GM23338 (cell line): ENCODE measurements at regions not wholly inside any gene's neighbourhood (a gene's known extent, or its start where the extent isn't known, plus 50 kb on each side); places are given as distances from the start of the nearest gene placed in this dataset.

Source experiments
- ATAC-seq: fragments of 200-7000 bp; cut with Tn5 transposase; 3 replicates; pipeline ENCODE4 v1.9.1; 2020
- DNase-seq: peaks from one replicate; pipeline ENCODE4 v3.0.0-alpha.2; 2015; ENCODE audit warnings: low spot score
- H2AFZ ChIP-seq: fragments of 200-600 bp; sonication (generic); 2 replicates; pipeline ENCODE4 v1.8.0; 2016; ENCODE audit warnings: antibody characterized with exemption, mild to moderate bottlenecking, moderate library complexity
- H3F3A ChIP-seq: fragments of 200-600 bp; sonication (generic); replicated peaks from 2 replicates; pipeline ENCODE4 v1.8.0; 2017; ENCODE audit warnings: antibody characterized with exemption, mixed run types, low read depth
- H3K27ac ChIP-seq: fragments of 200-600 bp; sonication (generic); 2 replicates; pipeline ENCODE4 v1.6.1; 2016; ENCODE audit warnings: low read depth
- H3K27me3 ChIP-seq: fragments of 200-600 bp; sonication (generic); 2 replicates; pipeline ENCODE4 v1.8.0; 2016; ENCODE audit warnings: mild to moderate bottlenecking, mixed run types, moderate library complexity; ENCODE audit not compliant: insufficient read depth
- H3K36me3 ChIP-seq: fragments of 200-600 bp; sonication (generic); 2 replicates; pipeline ENCODE4 v1.8.0; 2016; ENCODE audit warnings: mild to moderate bottlenecking; ENCODE audit not compliant: insufficient read depth
- H3K4me1 ChIP-seq: fragments of 200-600 bp; sonication (generic); 2 replicates; pipeline ENCODE4 v1.8.0; 2016; ENCODE audit warnings: mild to moderate bottlenecking, moderate library complexity; ENCODE audit not compliant: insufficient read depth
- H3K4me2 ChIP-seq: fragments of 200-600 bp; sonication (generic); 2 replicates; pipeline ENCODE4 v1.7.1; 2017; ENCODE audit warnings: mixed run types
- H3K4me3 ChIP-seq: fragments of 200-600 bp; sonication (generic); 2 replicates; pipeline ENCODE4 v1.6.1; 2016; ENCODE audit warnings: mixed run types
- H3K79me2 ChIP-seq: fragments of 200-600 bp; sonication (generic); replicated peaks from 2 replicates; pipeline ENCODE4 v1.8.0; 2017; ENCODE audit warnings: mild to moderate bottlenecking; ENCODE audit not compliant: insufficient read depth
- H3K9me2 ChIP-seq: fragments of 200-600 bp; sonication (generic); 2 replicates; pipeline ENCODE4 v1.8.0; 2017; ENCODE audit not compliant: insufficient read depth
- H4K20me1 ChIP-seq: fragments of 200-600 bp; sonication (generic); replicated peaks from 2 replicates; pipeline ENCODE4 v1.8.0; 2017; ENCODE audit warnings: mild to moderate bottlenecking; ENCODE audit not compliant: insufficient read depth
- H3K27ac Mint-ChIP-seq: 2 replicates; pipeline ENCODE4 v1.8.0; 2020; ENCODE audit warnings: inconsistent platforms, mild to moderate bottlenecking, moderate library complexity, mixed read lengths
- H3K27me3 Mint-ChIP-seq: 3 replicates; pipeline ENCODE4 v1.8.0; 2022; ENCODE audit warnings: low read depth, mild to moderate bottlenecking, moderate library complexity, mixed read lengths, inconsistent platforms; ENCODE audit not compliant: insufficient read depth, poor library complexity
- H3K36me3 Mint-ChIP-seq: 3 replicates; pipeline ENCODE4 v1.8.0; 2021; ENCODE audit warnings: low read depth, mild to moderate bottlenecking, inconsistent platforms, moderate library complexity, mixed read lengths
- H3K4me1 Mint-ChIP-seq: 3 replicates; pipeline ENCODE4 v1.8.0; 2020; ENCODE audit warnings: mild to moderate bottlenecking, inconsistent platforms, mixed read lengths
- H3K4me3 Mint-ChIP-seq: 3 replicates; pipeline ENCODE4 v1.8.0; 2021; ENCODE audit warnings: moderate library complexity, mild to moderate bottlenecking, inconsistent platforms, mixed read lengths
- H3K9me3 Mint-ChIP-seq: 3 replicates; pipeline ENCODE4 v1.8.0; 2020; ENCODE audit warnings: moderate library complexity, mild to moderate bottlenecking, inconsistent platforms, mixed read lengths
- EZH2 ChIP-seq: fragments of 200-600 bp; sonication (generic); IDR thresholded peaks from one replicate; pipeline ENCODE4 v1.8.0; 2017; ENCODE audit warnings: antibody characterized with exemption, mild to moderate bottlenecking, low read depth; ENCODE audit not compliant: unreplicated experiment
- EZH2phosphoT487 ChIP-seq: fragments of 200-600 bp; sonication (generic); IDR thresholded peaks from one replicate; pipeline ENCODE4 v1.8.1; 2018; ENCODE audit warnings: antibody characterized with exemption; ENCODE audit not compliant: unreplicated experiment
- NANOG ChIP-seq: IDR thresholded peaks from 2 replicates; pipeline ENCODE4 v1.6.1; 2016; ENCODE audit warnings: antibody characterized with exemption, borderline replicate concordance
- POLR2AphosphoS5 ChIP-seq: IDR thresholded peaks from 2 replicates; pipeline ENCODE4 v1.6.1; 2016; ENCODE audit warnings: antibody characterized with exemption, low read depth
- STAT1 ChIP-seq: IDR thresholded peaks from one replicate; pipeline ENCODE4 v1.6.1; 2016; ENCODE audit warnings: antibody characterized with exemption; ENCODE audit not compliant: unreplicated experiment
- ZNF331 ChIP-seq: fragments of 250-450 bp; sonication (Bioruptor Pico); IDR thresholded peaks from 2 replicates; pipeline ENCODE4 v1.5.0; 2020; ENCODE audit warnings: low read depth, mild to moderate bottlenecking, moderate library complexity
- TF ChIP-seq, protein P1 (sequence below): fragments of 250-450 bp; sonication (Bioruptor Pico); IDR thresholded peaks from 2 replicates; pipeline ENCODE4 v1.5.0; 2020; ENCODE audit warnings: mild to moderate bottlenecking, moderate library complexity
- TF ChIP-seq, protein P2 (sequence below): IDR thresholded peaks from 2 replicates; pipeline ENCODE4 v1.6.1; 2016; ENCODE audit warnings: antibody characterized with exemption
- TF ChIP-seq, protein P3 (sequence below), 2 experiments: fragments of 200-600 bp in 1 of 2; sonication (generic) in 1 of 2; conservative IDR thresholded peaks; 2 replicates each; pipeline versions ENCODE4 v1.5.1 to v1.6.1; 2016 to 2017; ENCODE audit warnings: antibody characterized with exemption in 2 of 2, low read depth in 2 of 2, mild to moderate bottlenecking in 2 of 2, moderate library complexity in 1 of 2
- TF ChIP-seq, protein P4 (sequence below): IDR thresholded peaks from one replicate; pipeline ENCODE4 v1.6.1; 2018; ENCODE audit warnings: antibody characterized with exemption; ENCODE audit not compliant: unreplicated experiment

DNA sequence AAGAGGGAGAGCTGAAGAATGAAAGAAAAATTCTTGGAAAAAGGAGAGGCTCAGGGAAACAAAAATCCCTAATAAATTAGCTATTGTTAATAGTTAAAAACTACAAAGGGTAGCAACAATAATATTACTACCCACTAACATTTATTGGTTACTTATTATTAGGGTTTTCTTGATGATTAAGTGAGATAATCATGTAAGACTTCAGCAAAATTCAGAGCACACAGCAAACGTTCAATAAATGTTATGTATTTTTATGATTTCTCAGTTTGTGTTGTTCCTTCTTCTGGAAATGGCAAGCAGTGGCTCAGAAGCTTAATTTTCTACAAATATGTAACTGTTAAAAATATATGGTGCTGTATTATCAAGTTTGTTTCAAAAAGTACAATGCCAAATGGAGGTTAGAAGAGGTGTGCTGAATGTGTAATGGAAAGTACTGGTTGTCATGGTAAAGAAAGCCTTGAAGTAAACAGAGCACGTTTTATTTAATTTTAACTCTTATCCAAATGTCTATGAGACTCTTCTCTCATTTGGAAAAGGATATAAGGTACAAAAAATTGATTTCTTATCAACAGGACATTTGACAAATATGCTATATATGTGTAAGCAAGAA, 226.0 kb upstream of the ATP10B start (continued):
- TF ChIP-seq, protein P1, sequence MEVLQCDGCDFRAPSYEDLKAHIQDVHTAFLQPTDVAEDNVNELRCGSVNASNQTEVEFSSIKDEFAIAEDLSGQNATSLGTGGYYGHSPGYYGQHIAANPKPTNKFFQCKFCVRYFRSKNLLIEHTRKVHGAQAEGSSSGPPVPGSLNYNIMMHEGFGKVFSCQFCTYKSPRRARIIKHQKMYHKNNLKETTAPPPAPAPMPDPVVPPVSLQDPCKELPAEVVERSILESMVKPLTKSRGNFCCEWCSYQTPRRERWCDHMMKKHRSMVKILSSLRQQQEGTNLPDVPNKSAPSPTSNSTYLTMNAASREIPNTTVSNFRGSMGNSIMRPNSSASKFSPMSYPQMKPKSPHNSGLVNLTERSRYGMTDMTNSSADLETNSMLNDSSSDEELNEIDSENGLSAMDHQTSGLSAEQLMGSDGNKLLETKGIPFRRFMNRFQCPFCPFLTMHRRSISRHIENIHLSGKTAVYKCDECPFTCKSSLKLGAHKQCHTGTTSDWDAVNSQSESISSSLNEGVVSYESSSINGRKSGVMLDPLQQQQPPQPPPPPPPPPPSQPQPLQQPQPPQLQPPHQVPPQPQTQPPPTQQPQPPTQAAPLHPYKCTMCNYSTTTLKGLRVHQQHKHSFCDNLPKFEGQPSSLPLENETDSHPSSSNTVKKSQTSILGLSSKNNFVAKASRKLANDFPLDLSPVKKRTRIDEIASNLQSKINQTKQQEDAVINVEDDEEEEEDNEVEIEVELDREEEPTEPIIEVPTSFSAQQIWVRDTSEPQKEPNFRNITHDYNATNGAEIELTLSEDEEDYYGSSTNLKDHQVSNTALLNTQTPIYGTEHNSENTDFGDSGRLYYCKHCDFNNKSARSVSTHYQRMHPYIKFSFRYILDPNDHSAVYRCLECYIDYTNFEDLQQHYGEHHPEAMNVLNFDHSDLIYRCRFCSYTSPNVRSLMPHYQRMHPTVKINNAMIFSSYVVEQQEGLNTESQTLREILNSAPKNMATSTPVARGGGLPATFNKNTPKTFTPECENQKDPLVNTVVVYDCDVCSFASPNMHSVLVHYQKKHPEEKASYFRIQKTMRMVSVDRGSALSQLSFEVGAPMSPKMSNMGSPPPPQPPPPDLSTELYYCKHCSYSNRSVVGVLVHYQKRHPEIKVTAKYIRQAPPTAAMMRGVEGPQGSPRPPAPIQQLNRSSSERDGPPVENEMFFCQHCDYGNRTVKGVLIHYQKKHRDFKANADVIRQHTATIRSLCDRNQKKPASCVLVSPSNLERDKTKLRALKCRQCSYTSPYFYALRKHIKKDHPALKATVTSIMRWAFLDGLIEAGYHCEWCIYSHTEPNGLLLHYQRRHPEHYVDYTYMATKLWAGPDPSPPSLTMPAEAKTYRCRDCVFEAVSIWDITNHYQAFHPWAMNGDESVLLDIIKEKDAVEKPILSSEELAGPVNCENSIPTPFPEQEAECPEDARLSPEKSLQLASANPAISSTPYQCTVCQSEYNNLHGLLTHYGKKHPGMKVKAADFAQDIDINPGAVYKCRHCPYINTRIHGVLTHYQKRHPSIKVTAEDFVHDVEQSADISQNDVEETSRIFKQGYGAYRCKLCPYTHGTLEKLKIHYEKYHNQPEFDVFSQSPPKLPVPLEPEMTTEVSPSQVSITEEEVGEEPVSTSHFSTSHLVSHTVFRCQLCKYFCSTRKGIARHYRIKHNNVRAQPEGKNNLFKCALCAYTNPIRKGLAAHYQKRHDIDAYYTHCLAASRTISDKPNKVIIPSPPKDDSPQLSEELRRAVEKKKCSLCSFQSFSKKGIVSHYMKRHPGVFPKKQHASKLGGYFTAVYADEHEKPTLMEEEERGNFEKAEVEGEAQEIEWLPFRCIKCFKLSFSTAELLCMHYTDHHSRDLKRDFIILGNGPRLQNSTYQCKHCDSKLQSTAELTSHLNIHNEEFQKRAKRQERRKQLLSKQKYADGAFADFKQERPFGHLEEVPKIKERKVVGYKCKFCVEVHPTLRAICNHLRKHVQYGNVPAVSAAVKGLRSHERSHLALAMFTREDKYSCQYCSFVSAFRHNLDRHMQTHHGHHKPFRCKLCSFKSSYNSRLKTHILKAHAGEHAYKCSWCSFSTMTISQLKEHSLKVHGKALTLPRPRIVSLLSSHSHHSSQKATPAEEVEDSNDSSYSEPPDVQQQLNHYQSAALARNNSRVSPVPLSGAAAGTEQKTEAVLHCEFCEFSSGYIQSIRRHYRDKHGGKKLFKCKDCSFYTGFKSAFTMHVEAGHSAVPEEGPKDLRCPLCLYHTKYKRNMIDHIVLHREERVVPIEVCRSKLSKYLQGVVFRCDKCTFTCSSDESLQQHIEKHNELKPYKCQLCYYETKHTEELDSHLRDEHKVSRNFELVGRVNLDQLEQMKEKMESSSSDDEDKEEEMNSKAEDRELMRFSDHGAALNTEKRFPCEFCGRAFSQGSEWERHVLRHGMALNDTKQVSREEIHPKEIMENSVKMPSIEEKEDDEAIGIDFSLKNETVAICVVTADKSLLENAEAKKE (CRISPR knock-in tag) = no peak
- TF ChIP-seq ZNF331 (CRISPR knock-in tag) (no peak), NANOG (no peak)

DNA sequence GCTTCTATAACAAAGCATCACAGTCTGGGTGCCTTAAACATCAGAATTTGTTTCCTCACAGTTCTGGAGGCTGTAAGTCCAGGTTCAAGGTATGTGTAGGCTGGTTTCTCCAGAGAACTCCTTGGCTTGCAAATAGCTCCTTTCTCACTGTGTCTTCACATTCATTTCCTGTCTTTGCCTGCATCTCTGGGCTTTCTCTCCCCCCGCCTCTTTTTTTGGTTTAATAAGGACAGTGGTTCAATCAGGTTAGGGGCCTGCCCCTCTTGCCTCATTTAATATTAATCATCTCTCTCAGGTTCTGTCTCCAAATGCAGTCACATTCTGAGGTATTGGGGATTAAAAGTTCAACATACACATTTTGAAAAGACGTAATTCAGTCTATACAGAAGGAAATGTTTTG, 225.5 kb upstream of the ATP10B start:
- peaks cover 4% of the 10 kb centered on the region; the same call in 1 of the 3 replicates for H3K9me3 Mint-ChIP-seq
- no peak overlapping the region for H3K4me3 Mint-ChIP-seq
- Histone ChIP-seq H3K4me2 (no peak overlapping the region), H2AFZ (no peak overlapping the region), H3K9me2 (no peaks in the 10 kb centered on the region), H3K27ac (no peak overlapping the region), H3F3A (no peaks in the 10 kb centered on the region), H3K36me3 (no peaks in the 10 kb centered on the region), H4K20me1 (no peaks in the 10 kb centered on the region), H3K27me3 (no peaks in the 10 kb centered on the region), H3K79me2 (no peaks in the 10 kb centered on the region), H3K4me1 (no peaks in the 10 kb centered on the region), H3K4me3 (no peak overlapping the region)
- no peak overlapping the region for H3K27ac Mint-ChIP-seq
- ATAC-seq = no peak
- no peaks in the 10 kb centered on the region for H3K27me3 Mint-ChIP-seq
- H3K4me1 Mint-ChIP-seq = no peaks in the 10 kb centered on the region
- DNase-seq = no peak
- no peaks in the 10 kb centered on the region for H3K36me3 Mint-ChIP-seq
- no peak for TF ChIP-seq STAT1
- TF ChIP-seq, protein P2, sequence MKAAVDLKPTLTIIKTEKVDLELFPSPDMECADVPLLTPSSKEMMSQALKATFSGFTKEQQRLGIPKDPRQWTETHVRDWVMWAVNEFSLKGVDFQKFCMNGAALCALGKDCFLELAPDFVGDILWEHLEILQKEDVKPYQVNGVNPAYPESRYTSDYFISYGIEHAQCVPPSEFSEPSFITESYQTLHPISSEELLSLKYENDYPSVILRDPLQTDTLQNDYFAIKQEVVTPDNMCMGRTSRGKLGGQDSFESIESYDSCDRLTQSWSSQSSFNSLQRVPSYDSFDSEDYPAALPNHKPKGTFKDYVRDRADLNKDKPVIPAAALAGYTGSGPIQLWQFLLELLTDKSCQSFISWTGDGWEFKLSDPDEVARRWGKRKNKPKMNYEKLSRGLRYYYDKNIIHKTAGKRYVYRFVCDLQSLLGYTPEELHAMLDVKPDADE = no peak
- TF ChIP-seq POLR2AphosphoS5 = no peak
- TF ChIP-seq NANOG = no peak
- TF ChIP-seq EZH2phosphoT487 = no peak
- no peak for TF ChIP-seq ZNF331 (CRISPR knock-in tag)
- TF ChIP-seq, protein P3, sequence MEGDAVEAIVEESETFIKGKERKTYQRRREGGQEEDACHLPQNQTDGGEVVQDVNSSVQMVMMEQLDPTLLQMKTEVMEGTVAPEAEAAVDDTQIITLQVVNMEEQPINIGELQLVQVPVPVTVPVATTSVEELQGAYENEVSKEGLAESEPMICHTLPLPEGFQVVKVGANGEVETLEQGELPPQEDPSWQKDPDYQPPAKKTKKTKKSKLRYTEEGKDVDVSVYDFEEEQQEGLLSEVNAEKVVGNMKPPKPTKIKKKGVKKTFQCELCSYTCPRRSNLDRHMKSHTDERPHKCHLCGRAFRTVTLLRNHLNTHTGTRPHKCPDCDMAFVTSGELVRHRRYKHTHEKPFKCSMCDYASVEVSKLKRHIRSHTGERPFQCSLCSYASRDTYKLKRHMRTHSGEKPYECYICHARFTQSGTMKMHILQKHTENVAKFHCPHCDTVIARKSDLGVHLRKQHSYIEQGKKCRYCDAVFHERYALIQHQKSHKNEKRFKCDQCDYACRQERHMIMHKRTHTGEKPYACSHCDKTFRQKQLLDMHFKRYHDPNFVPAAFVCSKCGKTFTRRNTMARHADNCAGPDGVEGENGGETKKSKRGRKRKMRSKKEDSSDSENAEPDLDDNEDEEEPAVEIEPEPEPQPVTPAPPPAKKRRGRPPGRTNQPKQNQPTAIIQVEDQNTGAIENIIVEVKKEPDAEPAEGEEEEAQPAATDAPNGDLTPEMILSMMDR (conservative IDR thresholded peaks at IDR 0.05; ENCODE audit: low read depth in 2 of 2) = no peak
- TF ChIP-seq, protein P4, sequence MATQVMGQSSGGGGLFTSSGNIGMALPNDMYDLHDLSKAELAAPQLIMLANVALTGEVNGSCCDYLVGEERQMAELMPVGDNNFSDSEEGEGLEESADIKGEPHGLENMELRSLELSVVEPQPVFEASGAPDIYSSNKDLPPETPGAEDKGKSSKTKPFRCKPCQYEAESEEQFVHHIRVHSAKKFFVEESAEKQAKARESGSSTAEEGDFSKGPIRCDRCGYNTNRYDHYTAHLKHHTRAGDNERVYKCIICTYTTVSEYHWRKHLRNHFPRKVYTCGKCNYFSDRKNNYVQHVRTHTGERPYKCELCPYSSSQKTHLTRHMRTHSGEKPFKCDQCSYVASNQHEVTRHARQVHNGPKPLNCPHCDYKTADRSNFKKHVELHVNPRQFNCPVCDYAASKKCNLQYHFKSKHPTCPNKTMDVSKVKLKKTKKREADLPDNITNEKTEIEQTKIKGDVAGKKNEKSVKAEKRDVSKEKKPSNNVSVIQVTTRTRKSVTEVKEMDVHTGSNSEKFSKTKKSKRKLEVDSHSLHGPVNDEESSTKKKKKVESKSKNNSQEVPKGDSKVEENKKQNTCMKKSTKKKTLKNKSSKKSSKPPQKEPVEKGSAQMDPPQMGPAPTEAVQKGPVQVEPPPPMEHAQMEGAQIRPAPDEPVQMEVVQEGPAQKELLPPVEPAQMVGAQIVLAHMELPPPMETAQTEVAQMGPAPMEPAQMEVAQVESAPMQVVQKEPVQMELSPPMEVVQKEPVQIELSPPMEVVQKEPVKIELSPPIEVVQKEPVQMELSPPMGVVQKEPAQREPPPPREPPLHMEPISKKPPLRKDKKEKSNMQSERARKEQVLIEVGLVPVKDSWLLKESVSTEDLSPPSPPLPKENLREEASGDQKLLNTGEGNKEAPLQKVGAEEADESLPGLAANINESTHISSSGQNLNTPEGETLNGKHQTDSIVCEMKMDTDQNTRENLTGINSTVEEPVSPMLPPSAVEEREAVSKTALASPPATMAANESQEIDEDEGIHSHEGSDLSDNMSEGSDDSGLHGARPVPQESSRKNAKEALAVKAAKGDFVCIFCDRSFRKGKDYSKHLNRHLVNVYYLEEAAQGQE = no peak
- TF ChIP-seq EZH2 = no peak
